OCI-LY7 (cell line): ENCODE measurements at regions not wholly inside any gene's neighbourhood (a gene's known extent, or its start where the extent isn't known, plus 50 kb on each side); places are given as distances from the start of the nearest gene placed in this dataset.

Experiments
- BruUV-seq: library from RNA; stranded (reverse); fragments of 400-500 nt; replicated peaks from 2 replicates; lab custom pipeline; 2021; lab: Mats Ljungman, UMichigan
- CTCF ChIA-PET: fragments of 300-600 bp; sonication (Branson Sonifier 250); formaldehyde crosslinking; loops from one replicate; lab custom pipeline; 2022; ENCODE audit warnings: antibody characterized with exemption; ENCODE audit not compliant: unreplicated experiment; lab: Charles Lee
- POLR2A ChIA-PET: fragments of 300-600 bp; sonication (Branson Sonifier 250); formaldehyde crosslinking; loops from one replicate; lab custom pipeline; 2022; ENCODE audit warnings: antibody characterized with exemption; lab: Charles Lee
- DNase-seq: peaks from one replicate; pipeline ENCODE4 v3.0.0-alpha.2; 2015; ENCODE audit warnings: low spot score
- H2AFZ ChIP-seq: fragments of 200-600 bp; sonication (generic), shearing (Covaris generic); 2 replicates; pipeline ENCODE4 v1.6.1; 2014; ENCODE audit warnings: mild to moderate bottlenecking, antibody characterized with exemption, low read length, moderate library complexity
- H3K27ac ChIP-seq: fragments of 200-600 bp; sonication (generic); 2 replicates; pipeline ENCODE4 v1.5.1; 2014; ENCODE audit warnings: mixed run types, low read depth, mild to moderate bottlenecking, moderate library complexity, low read length, inconsistent platforms; ENCODE audit not compliant: poor library complexity, severe bottlenecking
- H3K36me3 ChIP-seq: fragments of 200-600 bp; sonication (generic); 2 replicates; pipeline ENCODE4 v1.6.1; 2014; ENCODE audit warnings: mild to moderate bottlenecking, antibody characterized with exemption, low read length, moderate library complexity, mixed read lengths; ENCODE audit not compliant: insufficient read depth
- H3K4me1 ChIP-seq: fragments of 200-600 bp; sonication (generic); 2 replicates; pipeline ENCODE4 v1.5.1; 2014; ENCODE audit warnings: mild to moderate bottlenecking, low read length; ENCODE audit not compliant: insufficient read depth, poor library complexity, severe bottlenecking
- H3K4me2 ChIP-seq: fragments of 200-600 bp; sonication (generic); 2 replicates; pipeline ENCODE4 v1.6.1; 2014; ENCODE audit warnings: mild to moderate bottlenecking, low read length
- H3K4me3 ChIP-seq: fragments of 200-600 bp; sonication (generic); 2 replicates; pipeline ENCODE4 v1.5.1; 2014; ENCODE audit warnings: mild to moderate bottlenecking, low read depth, low read length; ENCODE audit not compliant: poor library complexity, severe bottlenecking
- H3K79me2 ChIP-seq: fragments of 200-600 bp; sonication (generic); 2 replicates; pipeline ENCODE4 v1.6.1; 2016; ENCODE audit warnings: low read depth, mild to moderate bottlenecking, low read length, moderate library complexity, mixed read lengths; ENCODE audit not compliant: insufficient read depth
- H3K9me2 ChIP-seq: fragments of 200-600 bp; sonication (generic); 2 replicates; pipeline ENCODE4 v1.6.1; 2016; ENCODE audit warnings: mild to moderate bottlenecking, low read length, mixed read lengths; ENCODE audit not compliant: insufficient read depth
- H3K9me3 ChIP-seq: fragments of 200-600 bp; sonication (generic); 2 replicates; pipeline ENCODE4 v1.6.1; 2014; ENCODE audit warnings: mild to moderate bottlenecking, mixed run types, low read length, mixed read lengths
- H4K20me1 ChIP-seq: fragments of 200-600 bp; sonication (generic); 2 replicates; pipeline ENCODE4 v1.6.1; 2014; ENCODE audit warnings: mild to moderate bottlenecking, antibody characterized with exemption, low read length, moderate library complexity, mixed read lengths; ENCODE audit not compliant: insufficient read depth
- CTCF ChIP-seq: fragments of 200-600 bp; sonication (generic); conservative IDR thresholded peaks from 2 replicates; pipeline ENCODE4 v1.5.1; 2014; ENCODE audit warnings: mild to moderate bottlenecking, antibody characterized with exemption, low read length, moderate library complexity, mixed read lengths
- EZH2phosphoT487 ChIP-seq: fragments of 200-600 bp; sonication (generic); IDR thresholded peaks from 2 replicates; pipeline ENCODE4 v1.6.1; 2018; ENCODE audit warnings: low read depth, borderline replicate concordance, mild to moderate bottlenecking, mixed run types, antibody characterized with exemption, low read length, moderate library complexity, mixed read lengths
- intact Hi-C: fragments of 100-400 bp; cut with micrococcal nuclease; formaldehyde crosslinking; loops from one replicate; pipeline ENCODE4 v1.10.0; 2022; ENCODE audit not compliant: unreplicated experiment

GRCh38 chr13:59099182-59099974, 1064.3 kb downstream of the DIAPH3 start:
- H3K9me2 ChIP-seq: no peaks in the 10 kb centered on the region
- H3K36me3 ChIP-seq: no peaks in the 10 kb centered on the region
- no peaks in the 10 kb centered on the region for H3K9me3 ChIP-seq
- ChIA-PET POLR2A (no interaction called here), CTCF (no interaction called here)
- TF ChIP-seq CTCF (no peak), EZH2phosphoT487 (no peak)
- no peak for DNase-seq
- no peak overlapping the region for H3K4me3 ChIP-seq
- H3K27ac ChIP-seq: no peak overlapping the region
- intact Hi-C loops: no loop called here
- no peaks in the 10 kb centered on the region for H3K4me1 ChIP-seq
- no peak overlapping the region for H2AFZ ChIP-seq
- H3K4me2 ChIP-seq: no peak overlapping the region
- no peaks in the 10 kb centered on the region for H3K79me2 ChIP-seq
- BruUV-seq: no TSS peak
- no peaks in the 10 kb centered on the region for H4K20me1 ChIP-seq

GRCh38 chr13:59103004-59103768, 1060.5 kb downstream of the DIAPH3 start:
- no peak for DNase-seq
- H3K9me3 ChIP-seq: no peaks in the 10 kb centered on the region
- no peak overlapping the region for H3K4me3 ChIP-seq
- intact Hi-C loops: no loop called here
- ChIA-PET CTCF (no interaction called here), POLR2A (interaction anchor here (0.6 to 1.2 kb wide), 5 partner anchors 10 to 1926 kb away, joined by 3 to 4 read pairs (median 3); no protein-coding TSS in a partner anchor)
- no TSS peak for BruUV-seq
- no peak for TF ChIP-seq CTCF
- TF ChIP-seq EZH2phosphoT487: no peak
- no peaks in the 10 kb centered on the region for H3K36me3 ChIP-seq
- no peaks in the 10 kb centered on the region for H4K20me1 ChIP-seq
- no peak overlapping the region for H3K4me2 ChIP-seq
- H3K27ac ChIP-seq: no peak overlapping the region
- H2AFZ ChIP-seq: no peak overlapping the region
- no peaks in the 10 kb centered on the region for H3K4me1 ChIP-seq
- H3K9me2 ChIP-seq: no peaks in the 10 kb centered on the region
- H3K79me2 ChIP-seq: no peaks in the 10 kb centered on the region

GRCh38 chr13:59111751-59112171, 1052.0 kb downstream of the DIAPH3 start:
- H3K9me3 ChIP-seq: no peaks in the 10 kb centered on the region
- H3K4me1 ChIP-seq: no peaks in the 10 kb centered on the region
- CTCF ChIA-PET: no interaction called here
- BruUV-seq: no TSS peak
- no peaks in the 10 kb centered on the region for H4K20me1 ChIP-seq
- no peaks in the 10 kb centered on the region for H3K9me2 ChIP-seq
- no peak overlapping the region for H3K4me3 ChIP-seq
- POLR2A ChIA-PET: no interaction called here
- no peak overlapping the region for H3K4me2 ChIP-seq
- H3K36me3 ChIP-seq: no peaks in the 10 kb centered on the region
- H3K27ac ChIP-seq: no peak overlapping the region
- no peak for DNase-seq
- H2AFZ ChIP-seq: no peak overlapping the region
- no peak for TF ChIP-seq CTCF
- no peak for TF ChIP-seq EZH2phosphoT487
- intact Hi-C loops: no loop called here
- no peaks in the 10 kb centered on the region for H3K79me2 ChIP-seq
